Transverse colon (tissue), 3 donors: ENCODE measurements at regions not wholly inside any gene's neighbourhood (a gene's known extent, or its start where the extent isn't known, plus 50 kb on each side); places are given as distances from the start of the nearest gene placed in this dataset.

Source experiments
- POLR2A ChIP-seq: fragments of 450-650 bp; IDR thresholded peaks from one replicate; pipeline ENCODE4 v1.6.1; 2016; ENCODE audit warnings: antibody characterized with exemption, mild to moderate bottlenecking, moderate library complexity
- TF ChIP-seq, protein P1 (sequence below), 5 experiments: fragments of 200-600 bp in 3 of 5; fragments of 450-650 bp in 2 of 5; sonication (generic) in 3 of 5; IDR thresholded peaks; 1 replicate in 2 of 5; 2 replicates in 3 of 5; pipeline ENCODE4 v1.5.1; 2016 to 2017; ENCODE audit warnings: antibody characterized with exemption in 5 of 5, inconsistent platforms in 3 of 5, mild to moderate bottlenecking in 2 of 5, moderate library complexity in 1 of 5

DNA sequence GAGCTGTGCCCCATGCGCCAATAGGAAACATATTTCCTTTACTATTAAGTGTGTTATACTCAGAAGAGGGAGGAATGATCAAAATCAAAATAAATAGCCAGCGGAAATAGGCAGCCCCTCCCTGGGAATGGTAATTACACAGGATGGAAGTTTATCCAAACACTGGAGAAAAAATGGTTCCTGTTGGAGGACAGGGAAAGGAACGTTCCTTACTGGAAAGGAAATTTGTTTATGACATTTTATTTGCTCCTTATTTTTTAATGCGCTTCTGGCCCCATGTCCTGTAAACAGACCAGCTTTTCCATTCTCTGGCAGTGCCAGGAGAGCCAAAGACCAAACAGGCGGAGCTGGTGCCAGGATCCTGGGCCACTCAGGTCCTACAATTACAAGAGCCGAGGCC, 273.7 kb downstream of the SOX9 start:
- TF ChIP-seq POLR2A, result no peak
- TF ChIP-seq, protein P1, sequence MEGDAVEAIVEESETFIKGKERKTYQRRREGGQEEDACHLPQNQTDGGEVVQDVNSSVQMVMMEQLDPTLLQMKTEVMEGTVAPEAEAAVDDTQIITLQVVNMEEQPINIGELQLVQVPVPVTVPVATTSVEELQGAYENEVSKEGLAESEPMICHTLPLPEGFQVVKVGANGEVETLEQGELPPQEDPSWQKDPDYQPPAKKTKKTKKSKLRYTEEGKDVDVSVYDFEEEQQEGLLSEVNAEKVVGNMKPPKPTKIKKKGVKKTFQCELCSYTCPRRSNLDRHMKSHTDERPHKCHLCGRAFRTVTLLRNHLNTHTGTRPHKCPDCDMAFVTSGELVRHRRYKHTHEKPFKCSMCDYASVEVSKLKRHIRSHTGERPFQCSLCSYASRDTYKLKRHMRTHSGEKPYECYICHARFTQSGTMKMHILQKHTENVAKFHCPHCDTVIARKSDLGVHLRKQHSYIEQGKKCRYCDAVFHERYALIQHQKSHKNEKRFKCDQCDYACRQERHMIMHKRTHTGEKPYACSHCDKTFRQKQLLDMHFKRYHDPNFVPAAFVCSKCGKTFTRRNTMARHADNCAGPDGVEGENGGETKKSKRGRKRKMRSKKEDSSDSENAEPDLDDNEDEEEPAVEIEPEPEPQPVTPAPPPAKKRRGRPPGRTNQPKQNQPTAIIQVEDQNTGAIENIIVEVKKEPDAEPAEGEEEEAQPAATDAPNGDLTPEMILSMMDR (IDR thresholded peaks at IDR 0.05), result no peak
